LNCaP clone FGC (cell line): ENCODE measurements at regions not wholly inside any gene's neighbourhood (a gene's known extent, or its start where the extent isn't known, plus 50 kb on each side); places are given as distances from the start of the nearest gene placed in this dataset.

Experiments used
- DNase-seq: peaks from one replicate; pipeline ENCODE4 v3.0.0-alpha.2; 2011; ENCODE audit warnings: low read depth
- H3K4me3 ChIP-seq: 2 replicates; pipeline ENCODE4 v1.5.1; 2011; ENCODE audit warnings: mild to moderate bottlenecking, low read depth, low read length, control low read depth
- TF ChIP-seq, protein P1 (sequence below): IDR thresholded peaks from 2 replicates; pipeline ENCODE4 v1.5.1; 2012; ENCODE audit warnings: mild to moderate bottlenecking; ENCODE audit not compliant: control insufficient read depth, insufficient read depth; ENCODE audit errors: extremely low read depth

- TF ChIP-seq, protein P1, sequence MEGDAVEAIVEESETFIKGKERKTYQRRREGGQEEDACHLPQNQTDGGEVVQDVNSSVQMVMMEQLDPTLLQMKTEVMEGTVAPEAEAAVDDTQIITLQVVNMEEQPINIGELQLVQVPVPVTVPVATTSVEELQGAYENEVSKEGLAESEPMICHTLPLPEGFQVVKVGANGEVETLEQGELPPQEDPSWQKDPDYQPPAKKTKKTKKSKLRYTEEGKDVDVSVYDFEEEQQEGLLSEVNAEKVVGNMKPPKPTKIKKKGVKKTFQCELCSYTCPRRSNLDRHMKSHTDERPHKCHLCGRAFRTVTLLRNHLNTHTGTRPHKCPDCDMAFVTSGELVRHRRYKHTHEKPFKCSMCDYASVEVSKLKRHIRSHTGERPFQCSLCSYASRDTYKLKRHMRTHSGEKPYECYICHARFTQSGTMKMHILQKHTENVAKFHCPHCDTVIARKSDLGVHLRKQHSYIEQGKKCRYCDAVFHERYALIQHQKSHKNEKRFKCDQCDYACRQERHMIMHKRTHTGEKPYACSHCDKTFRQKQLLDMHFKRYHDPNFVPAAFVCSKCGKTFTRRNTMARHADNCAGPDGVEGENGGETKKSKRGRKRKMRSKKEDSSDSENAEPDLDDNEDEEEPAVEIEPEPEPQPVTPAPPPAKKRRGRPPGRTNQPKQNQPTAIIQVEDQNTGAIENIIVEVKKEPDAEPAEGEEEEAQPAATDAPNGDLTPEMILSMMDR, result no peak
- DNase-seq, result no peak
- H3K4me3 ChIP-seq, result no peak overlapping the region
These were observed 150.7 kb downstream of the SLC28A3 start for GRCh38 chr9:84189904-84190303.

DNA sequence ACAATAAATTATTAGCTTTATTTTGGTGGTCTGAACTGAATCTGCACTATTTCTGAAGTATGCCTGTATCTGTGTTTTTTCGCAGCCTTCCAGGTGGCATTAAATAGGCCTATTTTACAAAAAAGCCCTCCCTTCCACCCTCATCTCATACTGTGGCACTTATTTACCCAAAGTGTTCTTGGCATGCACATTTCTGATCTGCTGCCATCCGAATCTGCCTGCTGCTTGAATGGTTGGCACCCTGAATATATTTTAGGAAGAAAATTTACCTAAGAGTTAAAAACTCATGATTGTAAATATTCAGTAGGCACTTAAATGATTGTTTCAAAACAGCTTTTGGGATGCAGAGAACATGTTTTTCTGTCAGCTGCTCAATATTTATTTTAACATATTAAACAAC is 150.1 kb downstream of the SLC28A3 start:
- H3K4me3 ChIP-seq, result no peak overlapping the region
- TF ChIP-seq, protein P1, result no peak
- no peak for DNase-seq

DNA sequence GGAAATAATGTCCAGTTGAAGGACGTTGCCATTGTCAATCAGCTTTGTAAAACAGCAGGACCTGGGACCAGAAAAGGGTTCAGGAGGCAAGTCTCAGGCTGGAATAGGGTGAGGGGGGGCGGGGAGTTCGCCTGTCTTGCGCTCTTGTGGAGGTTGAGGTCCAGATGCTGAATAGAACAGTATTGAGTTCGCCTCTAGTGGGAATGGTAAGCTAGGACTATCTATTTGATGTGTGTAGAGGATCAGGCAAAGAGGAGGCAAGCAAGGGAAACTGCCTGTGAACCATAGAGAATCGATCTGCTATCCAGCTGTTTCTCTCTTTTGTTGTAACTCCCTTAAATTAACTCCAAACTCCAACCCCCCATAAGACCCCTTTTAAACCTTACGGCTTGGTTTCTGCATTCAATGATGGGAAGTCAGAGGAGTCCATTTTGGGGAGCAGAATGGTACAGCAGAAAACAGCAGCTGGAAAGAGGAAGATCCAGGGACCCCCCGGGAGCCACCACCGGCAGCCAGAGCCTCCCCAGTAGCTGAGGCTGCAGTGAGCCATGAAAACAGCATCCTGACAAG is 133.7 kb downstream of the SLC28A3 start:
- TF ChIP-seq, protein P1, result no peak
- no peak overlapping the region for H3K4me3 ChIP-seq
- no peak for DNase-seq

DNA sequence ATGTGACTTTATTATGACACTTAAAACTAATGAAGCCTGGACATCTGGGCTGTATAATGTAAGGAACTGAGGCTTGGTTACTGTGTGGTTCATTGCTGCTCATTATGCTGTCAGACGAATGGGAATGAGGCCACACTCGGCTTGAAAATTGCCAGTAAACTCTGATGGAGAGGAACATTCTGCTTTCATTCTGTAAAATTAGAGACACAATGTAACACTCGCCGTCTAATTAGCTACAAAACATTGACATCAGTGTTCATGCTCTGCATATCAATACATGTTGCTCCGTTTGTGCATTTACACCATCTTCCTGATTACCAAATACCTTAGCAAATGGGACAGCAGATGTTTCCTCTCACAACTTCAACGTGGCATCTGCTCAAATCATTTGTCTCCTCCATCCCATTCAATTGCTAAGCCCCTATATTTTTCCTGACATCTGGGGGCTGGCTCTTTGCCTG is 133.0 kb downstream of the SLC28A3 start:
- no peak overlapping the region for H3K4me3 ChIP-seq
- no peak for DNase-seq

GRCh38 chr9:84212246-84212645 is 128.3 kb downstream of the SLC28A3 start:
- TF ChIP-seq, protein P1, result no peak
- no peak for DNase-seq
- no peak overlapping the region for H3K4me3 ChIP-seq

More for the DNA sequence above, 133.0 kb downstream of the SLC28A3 start:
- TF ChIP-seq, protein P1, result no peak

DNA sequence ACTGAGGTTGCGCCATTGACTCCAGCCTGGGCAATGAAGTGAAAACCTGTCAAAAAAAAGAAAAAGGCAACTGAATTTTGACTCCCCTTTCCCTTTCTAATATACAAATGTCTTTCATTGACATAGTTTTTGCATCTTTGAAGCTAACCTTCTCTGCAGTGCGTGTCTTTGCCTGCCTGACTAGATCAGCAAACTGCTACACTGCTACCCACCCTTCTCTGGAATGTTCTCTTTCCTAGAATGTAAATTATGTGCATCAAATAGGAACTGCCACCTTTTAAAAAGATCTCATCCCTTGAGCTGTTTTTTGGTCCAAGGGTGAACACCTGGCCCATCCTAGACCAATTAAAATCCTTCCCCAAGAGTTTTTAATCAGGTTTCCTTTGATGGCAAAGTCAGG is 127.6 kb downstream of the SLC28A3 start:
- TF ChIP-seq, protein P1, result no peak
- no peak for DNase-seq
- no peak overlapping the region for H3K4me3 ChIP-seq

GRCh38 chr9:84216151-84216550 is 124.4 kb downstream of the SLC28A3 start:
- no peak for DNase-seq
- TF ChIP-seq, protein P1, result no peak
- H3K4me3 ChIP-seq, result no peak overlapping the region
